ENCODE measurements at regions not wholly inside any gene's neighbourhood (a gene's known extent, or its start where the extent isn't known, plus 50 kb on each side); places are given as distances from the start of the nearest gene placed in this dataset.
"Not testable (repeated sequence)": the region's sequence is repeated elsewhere in the genome, so short reads cannot be mapped to it uniquely, and the experiment has no call there.

- DNase-seq, result no peak
Observed at GRCh38 chr13:34383728-34384127, 558.3 kb upstream of the NBEA start.

DNA sequence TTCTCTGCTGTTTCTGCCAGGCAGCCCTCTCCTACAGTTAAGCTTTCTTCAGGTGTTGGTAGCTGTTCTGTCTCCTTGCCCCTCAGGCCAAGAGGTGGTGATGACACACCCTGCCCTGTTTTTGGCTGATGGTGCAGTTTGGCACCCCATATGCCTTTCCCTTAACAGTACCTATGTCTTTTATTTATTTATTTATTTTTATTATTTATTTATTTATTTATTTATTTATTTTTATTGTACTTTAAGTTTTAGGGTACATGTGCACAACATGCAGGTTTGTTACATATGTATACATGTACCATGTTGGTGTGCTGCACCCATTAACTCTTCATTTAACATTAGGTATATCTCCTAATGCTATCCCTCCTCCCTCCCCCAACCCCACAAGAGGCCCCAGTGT lies 555.8 kb upstream of the NBEA start:
- H3K4me3 Mint-ChIP-seq; H4K20me1 ChIP-seq (ENCODE audit: control insufficient read depth, insufficient read depth, low read length, poor library complexity, severe bottlenecking); H3K4me2 ChIP-seq (replicated peaks; ENCODE audit: low read depth, low read length, poor library complexity, severe bottlenecking); H3K9me3 Mint-ChIP-seq (ENCODE audit: insufficient read depth); intact Hi-C loops (cut with micrococcal nuclease); H3K79me2 ChIP-seq (ENCODE audit: control insufficient read depth, insufficient read depth, low read length); POLR2A ChIA-PET; H3K4me1 Mint-ChIP-seq; H2AFZ ChIP-seq (ENCODE audit: insufficient read depth, low read depth, low read length, poor library complexity, severe bottlenecking); H3K4me3 ChIP-seq (ENCODE audit: control extremely low read depth in 1 of 5, extremely low read depth in 1 of 5, insufficient read depth in 1 of 5, low read depth in 2 of 5, low read length in 4 of 5); CTCF ChIA-PET; DNase-seq; H3K9ac ChIP-seq (ENCODE audit: low read length); H3K36me3 ChIP-seq (replicated peaks in 1 of 2; ENCODE audit: control extremely low read depth in 1 of 2, control insufficient read depth in 1 of 2, extremely low read depth in 1 of 2, insufficient read depth in 2 of 2, low read length in 1 of 2); ATAC-seq (ENCODE audit: low read depth); H3K27ac ChIP-seq (ENCODE audit: low read length in 2 of 2); H3K9me3 ChIP-seq (ENCODE audit: control extremely low read depth in 1 of 3, control insufficient read depth in 2 of 3, insufficient read depth in 1 of 3, low read length in 2 of 3); H3K4me1 ChIP-seq (ENCODE audit: control insufficient read depth in 2 of 2, insufficient read depth in 2 of 2, low read length in 2 of 2); H3K27ac Mint-ChIP-seq; H3K27me3 Mint-ChIP-seq; H3K27me3 ChIP-seq (replicated peaks in 1 of 4; ENCODE audit: control extremely low read depth in 1 of 4, control insufficient read depth in 3 of 4, insufficient read depth in 4 of 4, low read length in 3 of 4): not testable (repeated sequence)

More at GRCh38 chr13:34383728-34384127, 558.3 kb upstream of the NBEA start:
- Histone ChIP-seq H3K9ac (ENCODE audit: low read length) (no peak overlapping the region), H3K36me3 (replicated peaks in 1 of 2; ENCODE audit: control extremely low read depth in 1 of 2, control insufficient read depth in 1 of 2, extremely low read depth in 1 of 2, insufficient read depth in 2 of 2, low read length in 1 of 2) (no peaks in the 10 kb centered on the region), H3K4me1 (ENCODE audit: control insufficient read depth in 2 of 2, insufficient read depth in 2 of 2, low read length in 2 of 2) (no peaks in the 10 kb centered on the region), H2AFZ (ENCODE audit: insufficient read depth, low read depth, low read length, poor library complexity, severe bottlenecking) (no peak overlapping the region), H3K27ac (ENCODE audit: low read length in 2 of 2) (no peak overlapping the region), H3K79me2 (ENCODE audit: control insufficient read depth, insufficient read depth, low read length) (no peaks in the 10 kb centered on the region), H3K4me3 (ENCODE audit: control extremely low read depth in 1 of 5, extremely low read depth in 1 of 5, insufficient read depth in 1 of 5, low read depth in 2 of 5, low read length in 4 of 5) (no peak overlapping the region), H3K9me3 (ENCODE audit: control extremely low read depth in 1 of 3, control insufficient read depth in 2 of 3, insufficient read depth in 1 of 3, low read length in 2 of 3) (no peaks in the 10 kb centered on the region), H4K20me1 (ENCODE audit: control insufficient read depth, insufficient read depth, low read length, poor library complexity, severe bottlenecking) (no peaks in the 10 kb centered on the region), H3K27me3 (replicated peaks in 1 of 4; ENCODE audit: control extremely low read depth in 1 of 4, control insufficient read depth in 3 of 4, insufficient read depth in 4 of 4, low read length in 3 of 4) (no peaks in the 10 kb centered on the region), H3K4me2 (replicated peaks; ENCODE audit: low read depth, low read length, poor library complexity, severe bottlenecking) (no peak overlapping the region)
- H3K9me3 Mint-ChIP-seq (ENCODE audit: insufficient read depth), result no peaks in the 10 kb centered on the region
- WGBS (ENCODE audit: insufficient coverage), result no CpG with 5 or more reads among the region's 3 CpGs
- H3K27ac Mint-ChIP-seq, result no peak overlapping the region
- POLR2A ChIA-PET, result no interaction called here
- H3K27me3 Mint-ChIP-seq, result no peaks in the 10 kb centered on the region
- intact Hi-C loops (cut with micrococcal nuclease), result no loop called here
- H3K4me3 Mint-ChIP-seq, result no peak overlapping the region
- TF ChIP-seq CTCF (IDR thresholded peaks at IDR 0.05) (no peak), EZH2 (IDR thresholded peaks at IDR 0.05; ENCODE audit: borderline replicate concordance, insufficient read depth, low read depth, low read length, poor library complexity, severe bottlenecking) (no peak)
- no peak for ATAC-seq (ENCODE audit: low read depth)
- H3K4me1 Mint-ChIP-seq, result no peaks in the 10 kb centered on the region
- CTCF ChIA-PET, result no interaction called here
